HepG2 (cell line): ENCODE measurements at regions not wholly inside any gene's neighbourhood (a gene's known extent, or its start where the extent isn't known, plus 50 kb on each side); places are given as distances from the start of the nearest gene placed in this dataset.

Experiments used
- ATAC-seq: fragments of 200-7000 bp; cut with Tn5 transposase; 3 replicates; pipeline ENCODE4 v1.9.1; 2020; ENCODE audit warnings: mild to moderate bottlenecking, moderate library complexity
- BruUV-seq: library from RNA; stranded (reverse); fragments of 400-500 nt; replicated peaks from 2 replicates; lab custom pipeline; 2021; lab: Mats Ljungman, UMichigan
- CTCF ChIA-PET: fragments of 300-600 bp; formaldehyde crosslinking; extraction: SDS; loops from one replicate; lab custom pipeline; 2021; ENCODE audit warnings: low total read pairs, inconsistent platforms, low intra/inter-chr PET ratio; lab: Yijun Ruan, JAX
- POLR2A ChIA-PET: fragments of 350-600 bp; sonication (Branson Sonifier 250); formaldehyde crosslinking; loops from one replicate; lab custom pipeline; 2020; ENCODE audit warnings: antibody characterized with exemption, inconsistent platforms; lab: Yijun Ruan, JAX
- DNase-seq: peaks from one replicate; pipeline ENCODE4 v3.0.0-alpha.2; 2015; ENCODE audit warnings: low spot score
- FAIRE-seq: peaks from 3 replicates; lab custom pipeline; 2011; peaks lifted over from hg19 to GRCh38; lab: Jason Lieb, UNC
- H2AFZ ChIP-seq: one replicate; pipeline ENCODE4 v1.6.1; 2011; ENCODE audit warnings: low read length, inconsistent platforms
- H3K27ac ChIP-seq: fragments of 300-600 bp; 3 replicates; pipeline ENCODE4 v1.8.0; 2011; ENCODE audit warnings: mixed run types, mild to moderate bottlenecking, mixed read lengths, low read length, inconsistent platforms; ENCODE audit not compliant: insufficient read depth; ENCODE audit errors: extremely low read length
- H3K27me3 ChIP-seq, 2 experiments: fragments of 200-600 bp in 1 of 2; 2 replicates in 1 of 2; 3 replicates in 1 of 2; pipeline versions ENCODE4 v1.6.0 to v1.8.0; 2011; ENCODE audit warnings: low read length in 2 of 2, mild to moderate bottlenecking in 2 of 2, moderate library complexity in 2 of 2, inconsistent platforms in 1 of 2; ENCODE audit not compliant: insufficient read depth in 2 of 2, control insufficient read depth in 1 of 2
- H3K36me3 ChIP-seq, 2 experiments: fragments of 200-600 bp in 1 of 2; replicated peaks in 1 of 2; 2 replicates in 1 of 2; 3 replicates in 1 of 2; pipeline versions ENCODE4 v1.5.1 to v1.8.0; 2011; ENCODE audit warnings: low read length in 2 of 2, inconsistent platforms in 1 of 2; ENCODE audit not compliant: insufficient read depth in 2 of 2, control insufficient read depth in 1 of 2
- H3K4me1 ChIP-seq: 2 replicates; pipeline ENCODE4 v1.5.1; 2012; ENCODE audit warnings: low read length, inconsistent platforms; ENCODE audit not compliant: insufficient read depth
- H3K4me2 ChIP-seq: 2 replicates; pipeline ENCODE4 v1.6.0; 2011; ENCODE audit warnings: low read depth, low read length, inconsistent platforms
- H3K4me3 ChIP-seq, 3 experiments: fragments of 200-600 bp in 1 of 3; sonication (generic), shearing (Covaris generic) in 1 of 3; replicated peaks in 1 of 3; 2 replicates each; pipeline ENCODE4 v1.5.1; 2011 to 2016; ENCODE audit warnings: low read length in 3 of 3, inconsistent platforms in 2 of 3, low read depth in 2 of 3, mild to moderate bottlenecking in 2 of 3, control low read depth in 1 of 3, mixed read lengths in 1 of 3; ENCODE audit not compliant: insufficient read depth in 1 of 3
- H3K79me2 ChIP-seq: one replicate; pipeline ENCODE4 v1.6.1; 2011; ENCODE audit warnings: low read length, inconsistent platforms; ENCODE audit not compliant: insufficient read depth
- H3K9ac ChIP-seq: 2 replicates; pipeline ENCODE4 v1.6.0; 2011; ENCODE audit warnings: mild to moderate bottlenecking, low read depth, low read length, inconsistent platforms; ENCODE audit not compliant: insufficient read depth
- H3K9me3 ChIP-seq: 2 replicates; pipeline ENCODE4 v1.5.1; 2012; ENCODE audit warnings: mild to moderate bottlenecking, low read length
- H4K20me1 ChIP-seq: 2 replicates; pipeline ENCODE4 v1.6.0; 2011; ENCODE audit warnings: inconsistent platforms, mild to moderate bottlenecking, low read length, moderate library complexity; ENCODE audit not compliant: insufficient read depth
- HMGXB4 ChIP-seq, 2 experiments: sonication (generic) in 1 of 2; formaldehyde crosslinking in 1 of 2; IDR thresholded peaks; 2 replicates each; pipeline versions ENCODE4 v1.4.0 to v1.6.1; 2018 to 2020; ENCODE audit warnings: missing genetic modification reagents in 2 of 2, borderline replicate concordance in 1 of 2, low read depth in 1 of 2, mild to moderate bottlenecking in 1 of 2, missing biosample characterization in 1 of 2
- HNRNPK ChIP-seq: fragments of 200-400 bp; formaldehyde crosslinking; IDR thresholded peaks from 2 replicates; pipeline ENCODE4 v1.6.1; 2018; ENCODE audit warnings: low read length, low read depth, moderate library complexity, mild to moderate bottlenecking; ENCODE audit not compliant: poor library complexity, severe bottlenecking
- HNRNPL ChIP-seq: fragments of 200-400 bp; formaldehyde crosslinking; IDR thresholded peaks from 2 replicates; pipeline ENCODE4 v1.6.1; 2017; ENCODE audit warnings: mild to moderate bottlenecking, low read depth, low read length
- NBN ChIP-seq: fragments of 450-650 bp; conservative IDR thresholded peaks from 2 replicates; pipeline ENCODE4 v1.6.1; 2017
- NR2F2 ChIP-seq: IDR thresholded peaks from 2 replicates; pipeline ENCODE4 v1.6.1; 2012; ENCODE audit warnings: low read depth, inconsistent platforms, borderline replicate concordance
- SATB2 ChIP-seq: sonication (generic); formaldehyde crosslinking; IDR thresholded peaks from 2 replicates; pipeline ENCODE4 v1.5.0; 2020; ENCODE audit warnings: missing genetic modification reagents
- SIX1 ChIP-seq: sonication (generic); formaldehyde crosslinking; IDR thresholded peaks from 2 replicates; pipeline ENCODE4 v1.4.0; 2020; ENCODE audit warnings: missing genetic modification reagents, borderline replicate concordance
- TAF1 ChIP-seq: sonication (generic); formaldehyde crosslinking; IDR thresholded peaks from 2 replicates; pipeline ENCODE4 v1.4.0; 2020; ENCODE audit warnings: missing genetic modification reagents
- ZFP1 ChIP-seq: IDR thresholded peaks from 2 replicates; pipeline ENCODE4 v1.6.1; 2016
- ZNF10 ChIP-seq: sonication (generic); formaldehyde crosslinking; IDR thresholded peaks from 2 replicates; pipeline ENCODE4 v1.4.0; 2020; ENCODE audit warnings: mild to moderate bottlenecking, low read depth, missing genetic modification reagents, borderline replicate concordance
- ZNF460 ChIP-seq: sonication (generic); formaldehyde crosslinking; IDR thresholded peaks from 2 replicates; pipeline ENCODE4 v1.5.1; 2020; ENCODE audit warnings: missing genetic modification reagents, mild to moderate bottlenecking, borderline replicate concordance
- in situ Hi-C: cut with HindIII; loops from 2 replicates; pipeline ENCODE4 v1.10.0; 2017; ENCODE audit warnings: low pct_unique_long_range_greater_than_20kb; ENCODE audit not compliant: extremely low pct_ligation_motif_present
- intact Hi-C: fragments of 100-400 bp; cut with micrococcal nuclease; formaldehyde crosslinking; loops from one replicate; pipeline ENCODE4 v1.10.0; 2022; ENCODE audit not compliant: unreplicated experiment

GRCh38 chr3:188067932-188068331, 86.0 kb upstream of the LPP start:
- TF ChIP-seq NR2F2 (no peak), ZNF10 (CRISPR knock-in tag) (no peak), SATB2 (CRISPR knock-in tag) (no peak), HNRNPK (no peak), ZFP1 (CRISPR knock-in tag) (no peak), TAF1 (CRISPR knock-in tag) (no peak), ZNF460 (CRISPR knock-in tag) (no peak), NBN (no peak), HNRNPL (no peak), SIX1 (CRISPR knock-in tag) (no peak), HMGXB4 (CRISPR knock-in tag; IDR thresholded peaks at IDR 0.05; ENCODE audit: borderline replicate concordance in 1 of 2, low read depth in 1 of 2) (no peak)
- ATAC-seq (no peak), DNase-seq (no peak), FAIRE-seq (no peak)
- no TSS peak for BruUV-seq
- H3K4me1 ChIP-seq: peaks cover 30% of the 10 kb centered on the region
- no peaks in the 10 kb centered on the region for H4K20me1 ChIP-seq
- no peak overlapping the region for H2AFZ ChIP-seq
- CTCF ChIA-PET: no interaction called here
- no peak overlapping the region for H3K4me3 ChIP-seq
- POLR2A ChIA-PET: no interaction called here
- no peak overlapping the region for H3K27ac ChIP-seq
- in situ Hi-C loops: no loop called here
- no peaks in the 10 kb centered on the region for H3K79me2 ChIP-seq
- H3K4me2 ChIP-seq: no peak overlapping the region
- no peak overlapping the region for H3K9ac ChIP-seq
- intact Hi-C loops: no loop called here
- H3K36me3 ChIP-seq: no peaks in the 10 kb centered on the region
- H3K9me3 ChIP-seq: no peaks in the 10 kb centered on the region
- H3K27me3 ChIP-seq: 0 out of 5 replicates have a peak, but pooled peaks cover 0 to 2% of the 10 kb centered on the region in 2 experiments
